Heart right ventricle (tissue), 16 donors: ENCODE measurements at regions not wholly inside any gene's neighbourhood (a gene's known extent, or its start where the extent isn't known, plus 50 kb on each side); places are given as distances from the start of the nearest gene placed in this dataset.

Source experiments
- ATAC-seq, 8 donors: fragments of 200-7000 bp; cut with Tn5 transposase; one replicate each; pipeline ENCODE4 v1.9.1; 2020; ENCODE audit warnings: mild to moderate bottlenecking in 8 of 8, moderate library complexity in 8 of 8, moderate number of reproducible peaks in 1 of 8
- DNase-seq, 2 donors: peaks; one replicate each; pipeline ENCODE4 v3.0.0-alpha.2; 2020
- H3K27ac ChIP-seq, 10 donors: fragments of 200-600 bp; sonication (generic) in 2 of 10; one replicate each; pipeline versions ENCODE4 v1.5.0 to v1.8.0; 2020 to 2022; ENCODE audit warnings: mild to moderate bottlenecking in 3 of 10
- H3K27me3 ChIP-seq, 7 donors: fragments of 200-600 bp; one replicate each; pipeline ENCODE4 v1.8.0; 2021 to 2022; ENCODE audit warnings: mild to moderate bottlenecking in 2 of 7
- H3K36me3 ChIP-seq, 9 donors: fragments of 200-600 bp; sonication (generic) in 1 of 9; one replicate each; pipeline versions ENCODE4 v1.5.0 to v1.8.0; 2020 to 2022; ENCODE audit warnings: mild to moderate bottlenecking in 2 of 9
- H3K4me1 ChIP-seq, 9 donors: fragments of 200-600 bp; sonication (generic) in 1 of 9; one replicate each; pipeline versions ENCODE4 v1.5.0 to v1.8.0; 2020 to 2022; ENCODE audit warnings: mild to moderate bottlenecking in 4 of 9
- H3K4me3 ChIP-seq, 10 donors: fragments of 200-600 bp; sonication (generic) in 2 of 10; one replicate each; pipeline versions ENCODE4 v1.5.0 to v1.8.0; 2020 to 2022; ENCODE audit warnings: mild to moderate bottlenecking in 7 of 10, moderate library complexity in 2 of 10
- H3K9me3 ChIP-seq, 11 donors: fragments of 200-600 bp in 10 of 11; sonication (generic) in 2 of 11; one replicate each; pipeline versions ENCODE4 v1.5.0 to v1.8.0; 2013 to 2022; ENCODE audit warnings: mild to moderate bottlenecking in 2 of 11, control low read depth in 1 of 11, moderate library complexity in 1 of 11
- WGBS, 2 donors: extraction: QIAGEN DNeasy Blood & Tissue Kit; methylation state at CpG; one replicate each; pipeline ENCODE4 v1.1.7; 2013; ENCODE audit warnings: inconsistent platforms in 1 of 2; 5-methylcytosine and 5-hydroxymethylcytosine counted together
- intact Hi-C, 10 donors: fragments of 100-400 bp; cut with DNase I; formaldehyde crosslinking; loops; one replicate each; pipeline versions ENCODE4 v1.11.1 to v1.14.2; 2022
- TF ChIP-seq, protein P1 (sequence below), 9 donors: fragments of 200-600 bp; sonication (generic) in 2 of 9; IDR thresholded peaks; one replicate each; pipeline versions ENCODE4 v1.5.0 to v1.8.0; 2021 to 2022; ENCODE audit warnings: antibody characterized with exemption in 9 of 9, mild to moderate bottlenecking in 5 of 9, moderate library complexity in 1 of 9
- donor health status: Arrhythmogenic right ventricular cardiomyopathy.
- donor health status: ischemic (EF 13 %, LVEDD 7.1; RV severe dilation, severe dysfunction).
- donor health status: healthy with polysubstance abuse.
- donor health status: DM: no; HTN: yes; CAD: no.
- donor health status: DM: no; HTN: no; CAD: no.
- donor health status: ischemic (EF 25% LVEDD 6.9; RV normal size, moderate dysfunction).
- donor health status: ischemic (EF 25% LVEDD 5.7; RV mildly dilated, moderate dysfunction).
- donor health status: healthy.
- donor health status: DM: yes; HTN: yes; CAD: no.
- donor health status: Ischemic cardiomyopathy.
- donor health status: ischemic (EF 35%, LVEDD 5.7; RV mildly dilated, moderate dysfunction).
- donor health status: nonischemic (EF 11% LVEDD 7.7; RV severe dilation, severe dysfunction).
- donor health status: DM: yes; HTN: yes; CAD: no.
- donor health status: PGD.
- donor health status: ischemic (EF 29% LVEDD 5.4; RV normal size, mild dysfunction).
- donor health status: nonischemic (EF 23%, LVEDD 6.1; RV moderate dilation, normal function).

DNA sequence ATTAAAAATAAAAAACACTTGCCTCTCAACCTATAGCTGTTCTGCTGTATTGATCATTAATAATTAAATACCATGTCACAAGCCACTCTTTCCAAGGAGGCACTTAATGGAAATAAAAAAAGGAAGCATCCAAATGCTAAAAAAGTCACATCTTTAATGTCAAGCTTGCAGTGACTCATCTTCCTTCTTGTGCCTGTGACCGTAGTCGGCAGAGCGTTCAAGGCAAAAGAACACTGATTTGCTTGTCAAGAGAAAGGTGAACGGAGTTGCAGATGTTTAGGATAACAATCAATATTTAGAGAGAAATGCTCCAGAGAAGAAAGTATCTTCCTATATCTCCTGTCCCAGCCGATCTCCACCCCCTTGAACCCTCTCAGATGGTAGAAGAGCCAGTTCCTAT lies 341.0 kb upstream of the OPRM1 start:
- intact Hi-C loops = no loop called here
- Histone ChIP-seq H3K4me1 (no peaks in the 10 kb centered on the region), H3K9me3 (peaks cover 0 to 13% (median 0%) of the 10 kb centered on the region in 11 donors), H3K36me3 (no peaks in the 10 kb centered on the region), H3K27ac (no peak overlapping the region), H3K4me3 (no peak overlapping the region), H3K27me3 (no peaks in the 10 kb centered on the region)
- TF ChIP-seq, protein P1, sequence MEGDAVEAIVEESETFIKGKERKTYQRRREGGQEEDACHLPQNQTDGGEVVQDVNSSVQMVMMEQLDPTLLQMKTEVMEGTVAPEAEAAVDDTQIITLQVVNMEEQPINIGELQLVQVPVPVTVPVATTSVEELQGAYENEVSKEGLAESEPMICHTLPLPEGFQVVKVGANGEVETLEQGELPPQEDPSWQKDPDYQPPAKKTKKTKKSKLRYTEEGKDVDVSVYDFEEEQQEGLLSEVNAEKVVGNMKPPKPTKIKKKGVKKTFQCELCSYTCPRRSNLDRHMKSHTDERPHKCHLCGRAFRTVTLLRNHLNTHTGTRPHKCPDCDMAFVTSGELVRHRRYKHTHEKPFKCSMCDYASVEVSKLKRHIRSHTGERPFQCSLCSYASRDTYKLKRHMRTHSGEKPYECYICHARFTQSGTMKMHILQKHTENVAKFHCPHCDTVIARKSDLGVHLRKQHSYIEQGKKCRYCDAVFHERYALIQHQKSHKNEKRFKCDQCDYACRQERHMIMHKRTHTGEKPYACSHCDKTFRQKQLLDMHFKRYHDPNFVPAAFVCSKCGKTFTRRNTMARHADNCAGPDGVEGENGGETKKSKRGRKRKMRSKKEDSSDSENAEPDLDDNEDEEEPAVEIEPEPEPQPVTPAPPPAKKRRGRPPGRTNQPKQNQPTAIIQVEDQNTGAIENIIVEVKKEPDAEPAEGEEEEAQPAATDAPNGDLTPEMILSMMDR (IDR thresholded peaks at IDR 0.05) = no peak
- ATAC-seq (no peak), DNase-seq (no peak)
- 77 to 79% methylated on average over 5 of the region's 5 CpGs for whole genome bisulfite sequencing, 2 donors

DNA sequence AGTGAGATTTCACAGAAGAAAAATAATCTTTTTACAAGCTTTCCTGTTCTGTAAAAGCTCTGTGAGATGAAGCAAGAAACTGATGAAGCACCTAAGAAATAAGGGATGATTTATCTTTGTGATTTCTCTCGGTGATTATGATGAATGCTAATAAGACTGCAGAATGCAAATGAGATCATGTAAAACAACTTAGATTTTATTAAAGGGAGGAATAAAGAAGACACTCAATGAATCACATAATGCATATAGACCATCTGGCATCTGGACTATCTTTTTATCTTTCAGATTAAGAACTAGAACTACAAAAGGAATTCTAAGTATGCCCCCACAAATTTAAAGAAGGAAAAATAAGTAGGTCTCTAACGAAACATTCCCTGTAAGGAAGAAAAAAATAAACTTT lies 361.5 kb upstream of the OPRM1 start:
- Histone ChIP-seq H3K27ac (no peak overlapping the region), H3K4me3 (no peak overlapping the region), H3K27me3 (no peaks in the 10 kb centered on the region), H3K4me1 (no peaks in the 10 kb centered on the region), H3K9me3 (peaks cover 0 to 11% (median 0%) of the 10 kb centered on the region in 11 donors), H3K36me3 (no peaks in the 10 kb centered on the region)
- intact Hi-C loops = no loop called here
- 74 to 88% methylated on average over 2 of the region's 2 CpGs for WGBS, 2 donors
- no peak for DNase-seq
- TF ChIP-seq, protein P1 (IDR thresholded peaks at IDR 0.05) = no peak
- no peak for ATAC-seq

DNA sequence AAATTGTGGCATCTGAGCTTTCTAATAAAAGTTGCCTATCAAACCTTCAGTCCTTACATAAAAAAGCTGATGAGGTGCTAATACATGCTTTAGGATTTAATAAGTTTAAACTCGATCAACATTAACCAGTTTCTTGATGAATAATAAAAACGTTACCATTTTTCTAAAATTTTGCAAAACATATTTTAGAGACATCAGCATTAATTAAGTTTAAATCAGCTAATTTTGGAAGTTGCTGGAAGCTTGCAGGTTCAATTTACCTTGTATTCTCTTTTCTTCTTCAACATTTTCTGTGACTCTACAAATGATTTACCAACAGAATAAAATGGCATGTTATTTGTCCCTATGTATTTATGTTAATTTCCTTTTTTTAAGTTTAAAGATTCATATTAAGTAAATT lies 365.3 kb upstream of the OPRM1 start:
- DNase-seq (no peak), ATAC-seq (no peak)
- no peaks in the 10 kb centered on the region for H3K36me3 ChIP-seq
- intact Hi-C loops = no loop called here
- no peaks in the 10 kb centered on the region for H3K27me3 ChIP-seq
- no peaks in the 10 kb centered on the region for H3K9me3 ChIP-seq
- no peak overlapping the region for H3K4me3 ChIP-seq
- no peaks in the 10 kb centered on the region for H3K4me1 ChIP-seq
- H3K27ac ChIP-seq = no peak overlapping the region
- TF ChIP-seq, protein P1 (IDR thresholded peaks at IDR 0.05) = no peak
- 73 to 77% methylated on average over 2 of the region's 2 CpGs for WGBS, 2 donors

DNA sequence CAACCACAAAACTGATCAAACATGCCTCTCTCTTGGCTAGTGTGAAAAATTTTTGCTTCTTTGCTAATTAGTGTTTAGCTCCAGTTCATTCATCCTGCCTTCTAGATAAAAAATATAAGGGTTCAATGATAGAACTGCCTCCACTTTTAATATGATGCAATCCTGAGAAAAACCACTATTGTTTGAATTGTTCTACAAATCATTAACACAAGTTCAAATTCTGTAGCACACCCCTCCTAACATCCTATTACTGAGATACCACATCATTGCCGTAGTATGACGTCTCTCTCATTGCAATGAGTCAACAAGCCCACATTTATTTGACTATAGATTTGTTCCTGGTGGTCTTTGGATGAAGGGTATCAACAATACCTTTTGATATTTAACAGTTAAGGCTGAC lies 365.8 kb upstream of the OPRM1 start:
- no peak for ATAC-seq
- WGBS, 2 donors = 72 to 82% methylated on average over 2 of the region's 2 CpGs
- intact Hi-C loops = no loop called here
- no peak overlapping the region for H3K27ac ChIP-seq
- no peaks in the 10 kb centered on the region for H3K36me3 ChIP-seq
- no peaks in the 10 kb centered on the region for H3K9me3 ChIP-seq
- no peak overlapping the region for H3K4me3 ChIP-seq
- H3K4me1 ChIP-seq = no peaks in the 10 kb centered on the region
- no peaks in the 10 kb centered on the region for H3K27me3 ChIP-seq
- TF ChIP-seq, protein P1 (IDR thresholded peaks at IDR 0.05) = no peak
- DNase-seq = no peak
